ENCODE measurements at regions not wholly inside any gene's neighbourhood (a gene's known extent, or its start where the extent isn't known, plus 50 kb on each side); places are given as distances from the start of the nearest gene placed in this dataset.
"Not testable (repeated sequence)": the region's sequence is repeated elsewhere in the genome, so short reads cannot be mapped to it uniquely, and the experiment has no call there.

- no peak overlapping the region for H3K4me3 ChIP-seq (ENCODE audit: low read length)
- DNase-seq (ENCODE audit: low read depth, low spot score): no peak
Measured at GRCh38 chr1:60875138-60875537, 207.2 kb upstream of the NFIA start.

- H3K4me3 ChIP-seq (ENCODE audit: low read length): no peak overlapping the region
- no peak for DNase-seq (ENCODE audit: low read depth, low spot score)
Measured at GRCh38 chr1:60874718-60875117, 207.6 kb upstream of the NFIA start.

GRCh38 chr1:60873396-60873795 is 209.0 kb upstream of the NFIA start:
- not testable (repeated sequence) for H3K4me3 ChIP-seq (ENCODE audit: low read length); DNase-seq (ENCODE audit: low read depth, low spot score)

- no peak for DNase-seq (ENCODE audit: low read depth, low spot score)
- H3K4me3 ChIP-seq (ENCODE audit: low read length): no peak overlapping the region
Measured at GRCh38 chr1:60872426-60873054, 209.8 kb upstream of the NFIA start.

- DNase-seq (ENCODE audit: low read depth, low spot score): no peak
Measured at GRCh38 chr1:60870269-60870865, 212.0 kb upstream of the NFIA start.

DNA sequence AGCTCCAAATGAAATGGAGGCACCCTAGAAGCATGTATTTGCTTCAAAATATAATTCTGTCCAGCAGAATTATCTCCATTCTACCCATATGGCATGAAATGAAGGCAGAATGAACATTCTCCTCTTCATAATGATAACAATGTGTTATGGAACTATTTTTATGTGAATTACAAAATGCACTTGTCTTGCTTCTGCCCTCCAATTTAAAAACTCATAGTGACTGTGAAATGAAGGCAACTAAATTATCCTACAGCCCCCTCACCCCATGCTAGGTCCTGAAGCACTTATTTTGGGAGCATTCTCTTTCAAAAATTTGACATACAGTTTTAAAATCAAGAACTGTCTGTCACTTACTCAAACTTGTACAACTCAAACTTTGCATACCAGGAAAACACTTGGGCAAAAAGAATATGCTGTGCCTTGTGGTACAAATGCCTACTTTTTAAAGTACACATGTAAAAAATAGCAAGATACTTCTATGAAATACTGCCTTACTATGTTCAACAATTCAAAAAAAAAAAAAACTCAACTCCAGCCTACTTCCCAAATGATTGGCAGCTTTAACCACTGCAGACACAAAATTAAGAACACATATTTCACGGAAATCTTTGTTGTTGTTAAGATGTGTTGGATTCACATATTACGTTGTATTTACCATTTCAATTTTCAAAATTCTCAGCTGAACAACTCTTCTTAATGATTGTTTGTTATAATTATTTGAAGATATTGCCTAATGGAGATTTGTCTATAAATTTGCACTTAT is 213.3 kb upstream of the NFIA start:
- no peak overlapping the region for H3K4me3 ChIP-seq (ENCODE audit: low read length)
- no peak for DNase-seq (ENCODE audit: low read depth, low spot score)

More at GRCh38 chr1:60870269-60870865, 212.0 kb upstream of the NFIA start:
- no peak overlapping the region for H3K4me3 ChIP-seq (ENCODE audit: low read length)

GRCh38 chr1:60867782-60868181 is 214.6 kb upstream of the NFIA start:
- H3K4me3 ChIP-seq (ENCODE audit: low read length): no peak overlapping the region

DNA sequence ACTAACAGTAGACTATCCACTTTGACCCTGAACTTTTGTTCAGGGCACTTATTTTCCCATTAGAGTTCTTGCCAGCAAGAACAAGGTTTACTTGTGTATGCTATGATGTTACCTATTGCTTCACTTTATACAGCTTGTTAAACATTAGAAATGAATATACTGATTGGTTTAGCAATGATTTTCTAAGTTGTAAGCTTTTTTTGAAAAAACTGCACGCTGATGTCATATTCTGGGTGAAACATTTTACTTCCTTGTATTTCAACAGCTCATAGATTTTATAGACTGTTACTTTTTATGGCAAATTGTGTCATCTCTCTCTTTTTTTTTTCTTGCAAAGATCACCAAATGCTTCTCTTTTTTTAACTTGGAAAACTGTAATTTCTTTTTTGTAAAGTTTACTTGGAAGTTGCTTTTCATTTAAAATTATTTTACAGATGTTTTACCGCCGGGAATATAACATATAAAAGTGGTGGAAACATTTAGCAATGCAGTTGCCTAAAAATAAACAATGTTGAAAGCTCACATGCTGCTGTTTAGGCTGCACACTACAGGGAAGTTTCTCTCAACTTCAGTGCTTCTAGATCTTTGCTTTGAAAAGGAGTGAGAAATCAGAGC is 215.3 kb upstream of the NFIA start:
- H3K4me3 ChIP-seq (ENCODE audit: low read length): no peak overlapping the region
- DNase-seq (ENCODE audit: low read depth, low spot score): no peak

More at GRCh38 chr1:60867782-60868181, 214.6 kb upstream of the NFIA start:
- DNase-seq (ENCODE audit: low read depth, low spot score): no peak

- DNase-seq (ENCODE audit: low read depth, low spot score): no peak
Measured at GRCh38 chr1:60866226-60866900, 216.0 kb upstream of the NFIA start.

GRCh38 chr1:60865166-60865565 is 217.2 kb upstream of the NFIA start:
- no peak for DNase-seq (ENCODE audit: low read depth, low spot score)
- H3K4me3 ChIP-seq (ENCODE audit: low read length): no peak overlapping the region

More at GRCh38 chr1:60866226-60866900, 216.0 kb upstream of the NFIA start:
- no peak overlapping the region for H3K4me3 ChIP-seq (ENCODE audit: low read length)

GRCh38 chr1:60864722-60865121 is 217.6 kb upstream of the NFIA start:
- no peak overlapping the region for H3K4me3 ChIP-seq (ENCODE audit: low read length)
- DNase-seq (ENCODE audit: low read depth, low spot score): no peak

DNA sequence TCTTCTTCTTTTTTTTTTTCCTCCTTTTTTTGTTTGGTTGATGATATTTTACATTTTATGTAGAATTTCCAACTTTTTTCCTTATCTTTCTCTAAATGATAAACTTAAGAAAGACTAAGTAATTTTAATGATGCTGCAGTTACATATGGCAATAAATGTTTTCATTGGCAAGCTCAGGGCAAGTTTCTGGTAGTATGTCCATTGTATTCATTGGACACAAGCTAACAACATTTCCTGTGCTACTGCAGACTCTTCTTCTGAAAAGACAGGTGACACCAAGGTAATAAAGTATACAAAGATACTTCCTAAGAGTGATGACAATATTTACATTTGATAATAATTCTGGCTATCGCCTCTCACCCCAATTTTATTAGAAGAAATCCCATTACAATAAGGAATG is 219.2 kb upstream of the NFIA start:
- no peak for DNase-seq (ENCODE audit: low read depth, low spot score)

DNA sequence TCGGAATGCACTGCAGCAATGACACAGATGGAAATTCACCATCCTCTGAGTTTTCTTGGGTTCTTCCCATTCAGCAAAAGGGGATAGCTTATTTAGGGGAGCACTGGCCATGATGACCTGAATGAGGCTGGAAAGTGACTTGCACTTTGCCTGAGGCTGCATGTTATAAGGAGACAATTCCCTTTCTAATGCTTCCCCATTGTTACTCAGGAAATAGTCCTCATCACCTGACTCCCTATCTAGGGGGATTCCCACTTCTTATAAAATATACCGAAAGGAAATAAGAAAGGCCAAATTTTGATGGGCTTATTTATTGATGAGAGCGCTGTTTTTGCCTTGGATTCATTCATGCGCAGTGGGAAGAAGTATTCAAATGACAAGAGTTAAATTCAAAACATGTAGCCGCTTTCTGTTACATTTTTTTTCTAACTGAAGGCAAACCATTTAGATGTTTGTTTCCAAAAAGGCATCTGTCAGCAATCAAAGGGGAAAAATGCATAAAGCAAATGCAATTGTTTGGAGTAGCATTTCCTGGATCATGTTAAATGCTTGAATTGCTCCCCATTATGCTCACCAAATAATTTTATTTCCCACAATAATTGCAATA is 220.3 kb upstream of the NFIA start:
- no peak for DNase-seq (ENCODE audit: low read depth, low spot score)
- no peak overlapping the region for H3K4me3 ChIP-seq (ENCODE audit: low read length)

More for the DNA sequence above, 219.2 kb upstream of the NFIA start:
- no peak overlapping the region for H3K4me3 ChIP-seq (ENCODE audit: low read length)

- no peak for DNase-seq (ENCODE audit: low read depth, low spot score)
- H3K4me3 ChIP-seq (ENCODE audit: low read length): no peak overlapping the region
Measured at GRCh38 chr1:60859111-60859510, 223.2 kb upstream of the NFIA start.

DNA sequence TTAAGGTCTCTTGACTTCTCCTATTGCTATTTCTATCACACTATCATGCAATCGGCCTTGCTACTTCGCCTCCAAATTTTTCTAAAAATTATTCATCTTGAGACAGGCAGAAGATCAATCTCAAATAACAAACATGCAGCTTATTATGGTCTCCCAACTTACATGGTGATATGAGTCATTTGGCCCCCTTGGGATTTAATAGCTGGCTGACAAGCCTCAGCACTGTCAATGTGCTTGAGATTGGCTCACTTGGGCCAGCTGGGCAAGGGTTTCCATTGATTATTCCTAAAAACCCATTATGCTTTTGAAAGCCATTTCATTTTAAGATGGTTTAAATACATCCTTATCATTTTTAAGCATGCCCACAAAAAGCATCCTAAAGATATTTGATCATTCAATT is 224.5 kb upstream of the NFIA start:
- DNase-seq (ENCODE audit: low read depth, low spot score): no peak
- no peak overlapping the region for H3K4me3 ChIP-seq (ENCODE audit: low read length)

DNA sequence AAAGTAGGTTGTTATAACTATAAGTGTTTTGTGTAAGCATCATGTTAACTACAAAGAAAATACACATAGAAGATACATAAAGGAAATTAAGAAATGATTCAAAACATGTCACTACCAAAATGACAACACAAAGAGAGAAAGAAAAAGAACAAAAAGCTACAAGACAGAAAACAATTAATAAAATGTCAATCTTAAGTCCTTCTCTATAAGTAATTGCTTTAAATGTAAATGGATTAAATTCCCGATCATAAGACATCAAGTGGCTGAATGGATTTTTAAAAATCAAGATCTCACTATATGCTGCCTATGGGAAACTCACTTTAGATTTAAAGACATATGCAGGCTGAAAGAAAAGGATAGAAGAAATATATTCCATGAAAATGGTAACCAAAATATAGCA is 232.3 kb upstream of the NFIA start:
- H3K4me3 ChIP-seq (ENCODE audit: low read length): no peak overlapping the region
- DNase-seq (ENCODE audit: low read depth, low spot score): no peak

DNA sequence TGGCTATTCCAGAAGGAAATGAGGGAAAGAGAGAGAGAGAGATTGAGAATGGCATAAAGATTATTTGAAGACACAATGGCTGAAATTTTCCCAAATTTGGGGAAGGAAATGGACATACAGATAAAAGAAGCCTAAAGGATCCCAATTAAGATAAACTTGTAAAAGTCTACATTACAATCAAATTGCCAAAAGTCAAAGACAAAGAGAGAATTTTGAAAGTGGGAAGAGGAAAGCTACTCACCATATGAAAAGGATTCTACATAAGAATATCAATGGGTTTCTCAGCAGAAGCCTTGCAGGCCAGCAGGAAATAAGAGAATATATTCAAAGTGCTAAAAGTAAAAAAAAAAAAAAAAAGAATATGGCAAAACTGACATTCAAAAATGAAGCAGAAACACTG is 233.0 kb upstream of the NFIA start:
- H3K4me3 ChIP-seq (ENCODE audit: low read length): no peak overlapping the region
- DNase-seq (ENCODE audit: low read depth, low spot score): no peak

DNA sequence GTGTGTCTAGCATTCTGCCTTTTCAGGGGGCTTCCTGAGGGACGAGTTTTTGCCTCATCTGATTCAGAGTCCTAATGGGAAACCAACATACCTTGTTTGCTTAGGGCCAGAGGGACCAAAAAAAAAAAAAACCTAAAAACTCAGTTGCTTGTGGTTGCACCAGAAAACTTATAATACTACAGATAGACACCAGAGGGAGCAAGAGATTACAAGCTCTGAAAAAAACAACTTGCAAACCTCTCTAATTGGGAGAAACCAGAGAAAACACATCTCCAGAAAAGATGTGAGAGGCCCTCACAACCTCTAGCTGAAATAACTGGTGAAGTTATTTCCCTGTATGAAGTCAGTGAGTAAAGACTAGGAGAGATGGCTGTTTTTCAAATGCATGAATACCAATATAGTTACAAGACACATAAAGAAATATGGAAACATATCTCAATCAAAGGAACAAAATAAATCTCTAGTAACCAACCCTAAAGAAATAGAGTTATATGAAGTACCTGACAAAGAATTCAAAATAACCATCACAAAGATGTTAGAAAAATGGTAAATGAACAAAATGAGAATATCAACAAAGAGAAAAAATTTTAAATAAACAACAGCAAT is 233.7 kb upstream of the NFIA start:
- H3K4me3 ChIP-seq (ENCODE audit: low read length): no peak overlapping the region
- DNase-seq (ENCODE audit: low read depth, low spot score): peak; percentile 64
